ENCODE measurements at regions not wholly inside any gene's neighbourhood (a gene's known extent, or its start where the extent isn't known, plus 50 kb on each side); places are given as distances from the start of the nearest gene placed in this dataset.

- Mint-ChIP-seq H3K9me3 (ENCODE audit: insufficient read depth) (no peaks in the 10 kb centered on the region), H3K36me3 (ENCODE audit: low read depth) (no peaks in the 10 kb centered on the region), H3K27ac (no peak overlapping the region), H3K27me3 (ENCODE audit: low read depth) (peaks cover 56% of the 10 kb centered on the region), H3K4me3 (peak overlapping the region; percentile 71), H3K4me1 (ENCODE audit: low read depth) (peaks cover 17% of the 10 kb centered on the region)
- ChIA-PET POLR2A (no interaction called here), CTCF (interaction anchor here (1.1 to 1.6 kb wide), 3 partner anchors 10 to 502 kb away, joined by 3 to 5 read pairs (median 3); partner anchors contain the start of gene CDK20)
- ATAC-seq (no peak), DNase-seq (no peak)
These were observed 61.1 kb downstream of the SPATA31C2 start for GRCh38 chr9:88077071-88077617.

GRCh38 chr9:88076286-88077070 is 61.8 kb downstream of the SPATA31C2 start:
- ATAC-seq (peak; percentile 82), DNase-seq (peak; percentile 48)
- Mint-ChIP-seq H3K9me3 (ENCODE audit: insufficient read depth) (no peaks in the 10 kb centered on the region), H3K36me3 (ENCODE audit: low read depth) (no peaks in the 10 kb centered on the region), H3K4me3 (peak overlapping the region; percentile 71), H3K27ac (no peak overlapping the region), H3K27me3 (ENCODE audit: low read depth) (peaks cover 57% of the 10 kb centered on the region), H3K4me1 (ENCODE audit: low read depth) (peaks cover 17% of the 10 kb centered on the region)
- CTCF ChIA-PET, result interaction anchor here (0.5 to 1.6 kb wide), 4 partner anchors 10 to 502 kb away, joined by 3 to 5 read pairs (median 3); partner anchors contain the start of gene CDK20
- POLR2A ChIA-PET, result no interaction called here

GRCh38 chr9:88075966-88076285 is 62.3 kb downstream of the SPATA31C2 start:
- Mint-ChIP-seq H3K9me3 (ENCODE audit: insufficient read depth) (no peaks in the 10 kb centered on the region), H3K4me3 (peak overlapping the region; percentile 71), H3K36me3 (ENCODE audit: low read depth) (no peaks in the 10 kb centered on the region), H3K27me3 (ENCODE audit: low read depth) (peaks cover 61% of the 10 kb centered on the region), H3K4me1 (ENCODE audit: low read depth) (peaks cover 17% of the 10 kb centered on the region), H3K27ac (no peak overlapping the region)
- ChIA-PET POLR2A (no interaction called here), CTCF (interaction anchor here (0.5 to 1.6 kb wide), 2 partner anchors 9 to 324 kb away, joined by 3 to 5 read pairs; no protein-coding TSS in a partner anchor)
- ATAC-seq, result no peak
- no peak for DNase-seq

- ChIA-PET POLR2A (no interaction called here), CTCF (interaction anchor here (1.6 kb wide), 1 partner anchor 9 kb away, joined by 5 read pairs; no protein-coding TSS in a partner anchor)
- Mint-ChIP-seq H3K9me3 (ENCODE audit: insufficient read depth) (no peaks in the 10 kb centered on the region), H3K27me3 (ENCODE audit: low read depth) (peaks cover 61% of the 10 kb centered on the region), H3K36me3 (ENCODE audit: low read depth) (no peaks in the 10 kb centered on the region), H3K4me1 (ENCODE audit: low read depth) (peaks cover 17% of the 10 kb centered on the region), H3K4me3 (no peak overlapping the region), H3K27ac (no peak overlapping the region)
- DNase-seq (no peak), ATAC-seq (no peak)
These were observed 62.8 kb downstream of the SPATA31C2 start for GRCh38 chr9:88075506-88075905.

- peaks cover 59% of the 10 kb centered on the region for H3K27me3 Mint-ChIP-seq (ENCODE audit: low read depth)
- no peaks in the 10 kb centered on the region for H3K9me3 Mint-ChIP-seq (ENCODE audit: insufficient read depth)
- ChIA-PET POLR2A (no interaction called here), CTCF (no interaction called here)
- H3K27ac Mint-ChIP-seq, result no peak overlapping the region
- no peak for ATAC-seq
- H3K36me3 Mint-ChIP-seq (ENCODE audit: low read depth), result no peaks in the 10 kb centered on the region
- H3K4me1 Mint-ChIP-seq (ENCODE audit: low read depth), result peaks cover 17% of the 10 kb centered on the region
- H3K4me3 Mint-ChIP-seq, result no peak overlapping the region
- DNase-seq, result no peak
These were observed 63.3 kb downstream of the SPATA31C2 start for GRCh38 chr9:88074931-88075330.

- DNase-seq (no peak), ATAC-seq (no peak)
- Mint-ChIP-seq H3K9me3 (ENCODE audit: insufficient read depth) (no peaks in the 10 kb centered on the region), H3K4me1 (ENCODE audit: low read depth) (peaks cover 17% of the 10 kb centered on the region), H3K36me3 (ENCODE audit: low read depth) (no peaks in the 10 kb centered on the region), H3K4me3 (no peak overlapping the region), H3K27ac (no peak overlapping the region), H3K27me3 (ENCODE audit: low read depth) (peaks cover 54% of the 10 kb centered on the region)
- ChIA-PET POLR2A (no interaction called here), CTCF (no interaction called here)
These were observed 65.4 kb downstream of the SPATA31C2 start for GRCh38 chr9:88072831-88073375.

GRCh38 chr9:88071331-88071730 is 66.9 kb downstream of the SPATA31C2 start:
- H3K4me3 Mint-ChIP-seq, result no peak overlapping the region
- peaks cover 45% of the 10 kb centered on the region for H3K27me3 Mint-ChIP-seq (ENCODE audit: low read depth)
- no peaks in the 10 kb centered on the region for H3K36me3 Mint-ChIP-seq (ENCODE audit: low read depth)
- DNase-seq (no peak), ATAC-seq (no peak)
- CTCF ChIA-PET, result no interaction called here
- peaks cover 7% of the 10 kb centered on the region for H3K4me1 Mint-ChIP-seq (ENCODE audit: low read depth)
- POLR2A ChIA-PET, result no interaction called here
- H3K27ac Mint-ChIP-seq, result no peak overlapping the region
- no peaks in the 10 kb centered on the region for H3K9me3 Mint-ChIP-seq (ENCODE audit: insufficient read depth)

- H3K9me3 Mint-ChIP-seq (ENCODE audit: insufficient read depth), result no peaks in the 10 kb centered on the region
- CTCF ChIA-PET, result no interaction called here
- peaks cover 11% of the 10 kb centered on the region for H3K27me3 Mint-ChIP-seq (ENCODE audit: low read depth)
These were observed 72.7 kb downstream of the SPATA31C2 start for GRCh38 chr9:88065619-88066018.

GRCh38 chr9:88064554-88064953 is 73.7 kb downstream of the SPATA31C2 start:
- Mint-ChIP-seq H3K27ac (no peak overlapping the region), H3K4me3 (no peak overlapping the region), H3K4me1 (ENCODE audit: low read depth) (peaks cover 1% of the 10 kb centered on the region), H3K36me3 (ENCODE audit: low read depth) (no peaks in the 10 kb centered on the region), H3K9me3 (ENCODE audit: insufficient read depth) (no peaks in the 10 kb centered on the region), H3K27me3 (ENCODE audit: low read depth) (peaks cover 8% of the 10 kb centered on the region)
- DNase-seq, result no peak
- ChIA-PET POLR2A (no interaction called here), CTCF (no interaction called here)
- no peak for ATAC-seq

More at GRCh38 chr9:88065619-88066018, 72.7 kb downstream of the SPATA31C2 start:
- H3K36me3 Mint-ChIP-seq (ENCODE audit: low read depth), result no peaks in the 10 kb centered on the region
- H3K4me3 Mint-ChIP-seq, result no peak overlapping the region
- no peak overlapping the region for H3K27ac Mint-ChIP-seq
- DNase-seq (no peak), ATAC-seq (no peak)
- POLR2A ChIA-PET, result no interaction called here
- H3K4me1 Mint-ChIP-seq (ENCODE audit: low read depth), result no peaks in the 10 kb centered on the region

GRCh38 chr9:88060746-88061145 is 77.5 kb downstream of the SPATA31C2 start:
- Mint-ChIP-seq H3K27ac (no peak overlapping the region), H3K4me1 (ENCODE audit: low read depth) (peaks cover 4% of the 10 kb centered on the region), H3K4me3 (no peak overlapping the region), H3K36me3 (ENCODE audit: low read depth) (no peaks in the 10 kb centered on the region), H3K9me3 (ENCODE audit: insufficient read depth) (no peaks in the 10 kb centered on the region), H3K27me3 (ENCODE audit: low read depth) (peaks cover 5% of the 10 kb centered on the region)
- DNase-seq, result no peak
- no peak for ATAC-seq
- POLR2A ChIA-PET, result no interaction called here
- CTCF ChIA-PET, result no interaction called here

GRCh38 chr9:88059469-88059868 is 78.8 kb downstream of the SPATA31C2 start:
- H3K27me3 Mint-ChIP-seq (ENCODE audit: low read depth), result peaks cover 3% of the 10 kb centered on the region
- DNase-seq (no peak), ATAC-seq (no peak)
- no peaks in the 10 kb centered on the region for H3K36me3 Mint-ChIP-seq (ENCODE audit: low read depth)
- POLR2A ChIA-PET, result no interaction called here
- no peak overlapping the region for H3K4me3 Mint-ChIP-seq
- H3K4me1 Mint-ChIP-seq (ENCODE audit: low read depth), result peaks cover 4% of the 10 kb centered on the region
- no peaks in the 10 kb centered on the region for H3K9me3 Mint-ChIP-seq (ENCODE audit: insufficient read depth)
- no peak overlapping the region for H3K27ac Mint-ChIP-seq
- CTCF ChIA-PET, result no interaction called here

- H3K36me3 Mint-ChIP-seq (ENCODE audit: low read depth), result no peaks in the 10 kb centered on the region
- H3K27ac Mint-ChIP-seq, result no peak overlapping the region
- CTCF ChIA-PET, result no interaction called here
- DNase-seq, result no peak
- H3K4me3 Mint-ChIP-seq, result no peak overlapping the region
- POLR2A ChIA-PET, result no interaction called here
- no peaks in the 10 kb centered on the region for H3K27me3 Mint-ChIP-seq (ENCODE audit: low read depth)
- ATAC-seq, result no peak
- H3K4me1 Mint-ChIP-seq (ENCODE audit: low read depth), result peaks cover 4% of the 10 kb centered on the region
- H3K9me3 Mint-ChIP-seq (ENCODE audit: insufficient read depth), result no peaks in the 10 kb centered on the region
These were observed 81.4 kb downstream of the SPATA31C2 start for GRCh38 chr9:88056876-88057275.
